HG03342 (cell line): ENCODE measurements at regions not wholly inside any gene's neighbourhood (a gene's known extent, or its start where the extent isn't known, plus 50 kb on each side); places are given as distances from the start of the nearest gene placed in this dataset.

Experiments
- ATAC-seq: cut with Tn5 transposase; IDR thresholded peaks from one replicate; pipeline ENCODE4 v1.9.1; 2021; ENCODE audit warnings: mild to moderate bottlenecking, moderate library complexity; ENCODE audit not compliant: unreplicated experiment

DNA sequence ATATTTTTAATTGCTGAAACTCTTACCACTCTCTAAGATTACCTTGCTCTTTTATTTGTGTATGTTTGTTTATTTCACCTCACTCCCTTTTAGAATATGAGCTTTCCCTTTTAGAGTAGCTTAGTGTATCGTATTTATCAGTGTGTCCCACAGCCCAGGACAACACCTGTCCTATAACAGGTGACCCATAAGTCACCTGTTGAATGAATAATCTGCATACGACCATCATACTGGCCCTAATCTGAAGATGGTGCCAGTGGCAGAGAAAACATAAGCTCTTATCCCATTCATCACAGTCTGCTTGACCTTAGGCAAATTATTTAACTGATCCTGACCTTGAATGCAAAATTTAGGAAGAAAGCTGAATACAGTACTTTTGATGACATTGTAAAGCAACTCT is 254.6 kb upstream of the NR2F2 start:
- no peak for ATAC-seq

DNA sequence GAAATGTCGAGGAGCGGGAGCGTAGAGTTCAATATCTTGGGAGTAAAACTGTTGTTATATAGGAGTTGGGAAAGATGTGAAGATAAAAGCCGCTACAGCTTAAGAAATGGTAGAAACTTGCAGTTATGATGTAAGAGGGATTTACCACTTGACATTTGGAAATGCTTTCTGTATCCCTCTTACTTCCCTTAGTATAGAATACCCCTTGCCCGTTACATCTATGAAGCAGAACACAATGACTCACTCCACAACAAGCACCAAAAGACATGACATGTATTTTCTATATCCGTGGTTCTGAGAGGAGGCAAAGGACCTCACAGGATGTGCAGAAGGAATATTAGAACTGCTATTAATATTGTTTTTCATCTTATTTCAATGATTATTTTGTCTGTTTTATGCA is 254.2 kb upstream of the NR2F2 start:
- ATAC-seq = no peak

DNA sequence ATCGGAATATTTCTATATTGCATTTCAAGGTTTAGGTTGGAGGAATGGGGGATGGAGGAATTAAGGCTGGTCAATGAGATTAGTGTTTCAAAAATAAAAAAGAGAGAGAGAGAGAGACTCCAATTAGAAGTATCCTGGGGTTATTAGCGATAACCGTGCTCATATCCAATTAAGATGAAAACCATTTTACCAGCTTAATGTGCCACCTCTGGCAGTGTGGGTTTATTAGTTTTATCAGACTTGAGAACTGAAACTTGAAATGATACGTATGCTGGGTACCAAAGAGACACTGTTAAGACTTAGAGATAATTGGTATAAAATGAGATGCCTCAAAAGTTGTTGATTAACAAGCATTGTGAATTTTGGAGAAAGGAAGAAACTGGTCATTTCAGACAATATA is 251.5 kb upstream of the NR2F2 start:
- ATAC-seq = no peak

DNA sequence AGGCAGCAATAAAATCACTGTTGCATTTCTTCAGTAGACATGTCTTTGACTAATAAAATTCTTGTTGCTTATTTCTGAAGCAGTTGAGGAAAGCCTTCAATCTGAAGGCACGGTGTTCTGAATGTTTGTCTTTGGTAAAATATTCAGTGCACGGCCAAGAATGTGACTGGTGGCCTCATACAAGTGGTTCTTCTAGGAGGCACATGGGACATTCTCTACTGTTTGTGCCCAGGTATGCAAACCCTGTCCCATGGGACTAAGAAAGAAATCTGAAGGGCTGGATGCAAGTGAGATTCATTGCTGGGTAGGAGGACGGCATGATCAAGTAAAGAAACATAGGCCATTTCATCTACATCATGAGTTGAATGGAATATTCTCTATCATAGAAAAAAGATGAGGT is 250.6 kb upstream of the NR2F2 start:
- no peak for ATAC-seq

DNA sequence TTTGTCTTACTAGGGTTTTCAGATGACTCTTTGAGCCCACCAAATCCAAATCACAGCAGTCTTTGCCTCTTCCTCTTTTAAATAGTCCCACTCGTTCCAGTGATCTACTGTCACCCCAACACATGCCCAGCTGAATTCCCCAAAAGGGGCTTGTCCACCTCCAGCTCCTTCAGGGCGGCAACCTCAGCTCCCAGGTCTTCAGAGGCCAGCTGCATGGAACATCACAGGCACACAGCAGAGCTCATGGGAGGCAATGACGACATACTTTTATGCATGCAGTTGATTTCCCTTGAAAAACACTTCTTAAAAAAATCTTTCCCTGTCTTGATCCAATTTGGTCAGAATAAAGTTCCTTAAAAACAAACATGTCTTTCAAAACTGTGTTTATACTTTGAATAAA is 244.3 kb upstream of the NR2F2 start:
- ATAC-seq = no peak

DNA sequence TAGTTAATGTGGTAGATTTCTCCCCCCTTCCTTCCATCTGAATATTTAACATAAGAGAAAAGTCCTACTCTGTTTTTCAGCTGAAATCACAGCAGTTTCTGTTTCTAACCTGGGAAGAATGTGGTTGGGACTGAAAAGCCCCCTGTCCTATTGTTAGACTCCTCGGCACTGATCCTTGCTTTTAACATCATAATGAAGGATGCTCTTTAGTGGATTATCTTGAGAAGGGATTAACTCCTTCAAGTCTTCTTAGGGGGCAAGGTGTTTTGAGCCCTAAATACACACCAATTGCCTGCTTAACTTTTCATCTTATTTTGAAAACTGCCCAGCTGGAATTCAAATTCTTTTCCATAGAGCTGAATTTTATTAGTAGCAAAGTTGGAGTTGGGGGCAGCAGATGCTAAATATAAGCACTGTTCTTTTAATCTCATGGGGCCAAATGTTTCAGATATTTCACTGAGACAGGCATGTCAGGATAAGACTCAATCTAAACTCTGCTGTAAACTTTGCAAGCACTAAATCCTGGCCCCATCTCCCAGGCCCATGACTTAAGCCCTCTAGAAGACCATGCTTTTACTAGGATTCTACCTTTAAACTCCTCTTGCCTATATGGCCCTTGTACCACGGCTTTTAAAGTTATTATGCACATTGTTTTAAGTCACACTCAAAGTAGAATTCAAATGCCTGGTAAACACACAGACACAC is 243.2 kb upstream of the NR2F2 start:
- no peak for ATAC-seq

DNA sequence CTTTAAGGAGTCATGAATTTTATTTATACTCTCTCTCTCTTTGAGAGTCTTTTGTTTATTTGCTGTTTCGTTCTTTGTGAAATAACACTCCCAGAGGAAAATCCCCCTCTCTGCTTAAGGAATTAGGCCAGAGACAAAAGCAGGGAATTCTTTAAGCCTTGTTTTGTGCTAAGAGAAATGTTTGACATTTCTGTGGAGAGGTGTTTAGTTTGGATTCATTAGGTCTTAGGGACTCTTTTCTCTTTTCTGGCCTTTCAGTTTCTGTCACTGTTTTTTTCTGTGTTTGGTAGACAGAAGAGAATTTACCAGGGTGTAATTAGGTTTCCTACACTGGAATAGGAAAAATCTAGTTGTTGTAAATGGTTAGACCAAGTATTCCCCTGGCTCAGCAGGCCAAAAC is 241.8 kb upstream of the NR2F2 start:
- ATAC-seq = no peak

DNA sequence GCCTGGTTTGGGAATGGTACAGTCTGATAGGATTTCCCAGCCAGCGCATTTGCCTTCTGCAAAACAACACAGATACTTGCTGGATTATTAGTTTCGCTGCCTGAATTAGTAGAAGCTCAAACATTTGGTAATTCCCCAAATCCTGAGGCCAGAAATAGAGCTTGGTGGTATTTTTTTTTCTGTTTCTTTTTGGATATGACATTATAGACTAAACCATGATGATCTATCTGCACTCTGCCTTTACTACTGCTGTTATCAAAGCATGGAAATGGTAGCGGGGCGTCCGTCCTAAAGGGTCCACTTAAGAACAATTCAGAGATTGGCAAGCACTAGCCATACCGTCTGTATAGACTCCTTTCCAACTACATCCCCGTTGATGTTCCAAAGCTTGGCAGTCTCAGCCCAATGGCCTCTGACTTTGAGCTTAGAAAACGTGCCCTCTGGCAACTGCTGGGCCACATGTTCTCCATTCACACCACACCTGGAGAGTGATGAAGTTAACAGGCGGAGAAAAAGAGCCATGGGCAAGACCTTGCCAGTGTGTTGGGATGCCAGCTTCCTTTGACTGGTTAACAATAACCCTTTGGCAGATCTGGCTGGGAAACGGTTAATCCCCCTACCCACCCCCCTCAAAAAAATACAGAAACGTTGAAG is 241.0 kb upstream of the NR2F2 start:
- ATAC-seq = no peak

DNA sequence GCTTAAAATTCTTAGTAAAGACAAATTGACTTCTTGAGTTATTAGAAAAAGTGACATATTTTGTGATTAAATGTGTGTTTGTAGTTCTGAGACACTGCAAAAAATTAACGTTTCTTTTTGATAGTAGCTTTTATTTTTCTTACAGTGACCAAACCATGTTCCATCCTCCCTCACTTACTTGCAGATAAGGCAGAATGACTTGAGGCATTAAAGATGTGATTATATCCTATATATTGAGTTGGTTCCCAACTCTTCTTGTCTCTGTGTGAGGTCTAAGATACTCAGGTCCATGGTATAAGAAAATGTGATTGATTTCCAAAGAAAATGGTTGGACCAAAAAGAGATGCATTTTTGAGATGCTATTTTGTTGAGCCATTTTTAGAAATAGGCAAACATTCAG is 238.3 kb upstream of the NR2F2 start:
- ATAC-seq = no peak

DNA sequence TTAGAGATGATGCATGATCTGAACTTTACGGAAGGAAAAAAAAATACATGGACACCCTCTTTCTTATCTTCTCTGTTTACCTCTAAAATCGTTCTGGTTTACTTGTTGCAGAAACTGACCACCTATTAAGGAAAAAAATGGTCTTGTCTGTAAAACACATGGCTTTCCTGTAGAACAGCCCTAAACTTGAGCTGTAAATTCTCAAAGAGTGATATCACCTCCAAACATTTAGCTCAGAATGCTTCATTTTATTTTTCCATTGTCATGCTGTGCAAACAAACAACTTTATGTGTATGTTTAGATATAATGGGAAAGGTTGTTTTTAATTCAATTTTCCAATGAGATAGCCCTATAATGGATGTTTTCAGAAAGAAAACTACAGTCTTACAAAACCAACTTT is 237.4 kb upstream of the NR2F2 start:
- no peak for ATAC-seq

DNA sequence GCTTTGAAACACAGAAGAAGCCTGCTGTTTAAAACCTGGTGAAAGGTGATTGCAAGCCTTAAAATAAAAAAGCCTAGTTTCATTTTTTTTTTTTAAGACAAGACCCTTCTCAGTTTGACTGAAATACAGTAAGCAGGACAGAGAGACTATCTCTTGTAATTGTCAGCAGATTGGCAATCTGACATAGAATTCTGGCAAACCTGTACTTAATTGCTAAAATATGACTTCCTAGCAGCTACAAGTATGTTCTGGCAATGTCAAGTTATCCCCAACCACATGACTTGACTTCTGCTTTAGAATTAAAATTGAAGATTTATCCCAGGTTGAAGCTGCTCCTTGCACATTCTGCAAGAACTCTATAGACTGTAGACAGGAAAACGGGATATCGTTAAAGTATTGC is 232.8 kb upstream of the NR2F2 start:
- ATAC-seq = no peak

DNA sequence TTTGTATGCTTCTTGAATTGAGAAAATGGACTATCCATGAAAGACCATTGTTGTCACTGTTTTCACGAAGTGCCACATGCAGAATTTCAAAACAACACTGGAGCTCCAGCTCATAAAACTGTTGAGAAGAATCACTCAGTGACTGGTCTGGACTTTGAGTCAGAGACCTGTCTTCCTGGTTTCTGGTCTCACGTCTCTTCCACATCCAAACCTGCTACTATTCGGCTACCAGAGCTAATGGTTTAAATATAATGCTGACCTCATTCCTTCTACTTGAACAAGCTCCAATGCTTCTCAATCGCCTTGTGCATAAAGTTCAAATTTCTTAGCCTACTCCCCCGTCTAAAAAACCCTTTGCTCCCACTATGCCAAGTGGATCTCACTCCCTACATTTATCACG is 227.9 kb upstream of the NR2F2 start:
- ATAC-seq = no peak

DNA sequence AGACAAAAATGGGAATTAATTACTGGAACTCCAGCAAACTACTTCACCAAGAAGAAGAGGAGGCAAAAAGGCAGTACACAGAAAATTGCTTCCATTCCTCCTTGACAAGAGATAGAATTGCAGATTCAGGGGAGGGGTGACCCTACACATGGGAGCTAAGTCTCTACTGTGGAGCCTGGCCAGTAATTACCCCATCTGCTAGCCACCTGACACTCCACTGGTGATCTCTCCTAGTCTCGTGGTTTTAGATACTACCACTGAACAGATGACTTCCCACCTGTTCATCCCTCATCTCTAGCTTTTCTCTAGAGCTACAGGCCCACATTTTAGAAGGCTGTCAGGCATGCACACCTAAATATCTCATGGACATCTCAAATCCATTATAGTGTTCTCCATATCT is 224.3 kb upstream of the NR2F2 start:
- no peak for ATAC-seq

DNA sequence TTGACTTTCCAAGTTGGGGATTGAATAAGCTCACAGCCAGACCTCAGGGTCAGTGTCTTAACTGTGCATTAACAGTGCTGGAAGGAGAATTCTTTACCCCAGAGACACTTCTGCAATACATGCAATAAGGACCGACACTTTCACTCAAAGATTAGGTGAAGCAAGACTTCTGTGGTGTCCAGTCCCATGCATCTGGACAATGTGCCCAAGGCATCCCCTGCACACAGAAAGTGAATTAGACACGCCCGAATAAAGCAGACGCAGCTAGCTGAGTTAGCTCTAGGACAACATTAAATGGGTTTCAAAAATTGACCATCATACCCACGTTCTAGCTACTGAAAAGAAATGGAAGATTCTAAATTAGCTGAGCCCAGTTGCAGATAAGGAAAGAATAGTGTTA is 223.9 kb upstream of the NR2F2 start:
- ATAC-seq = no peak

DNA sequence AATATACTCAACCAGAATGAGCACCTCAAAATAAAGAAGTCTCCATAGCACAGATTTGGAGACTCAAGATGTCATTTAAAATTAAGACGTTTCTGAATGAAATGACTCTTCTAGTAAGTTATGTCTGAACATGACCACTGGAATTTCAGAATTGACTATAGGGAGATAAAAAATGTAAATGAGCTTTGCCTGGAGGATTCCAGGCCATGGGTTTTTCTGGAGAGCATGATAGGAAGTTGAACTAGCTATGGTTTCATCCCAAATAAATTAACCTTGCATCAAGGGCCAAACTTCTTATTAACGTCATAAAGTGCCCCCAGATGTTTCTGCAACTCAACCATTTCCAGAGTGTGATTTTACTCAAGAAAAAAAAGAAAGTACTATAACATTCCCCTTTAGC is 222.6 kb upstream of the NR2F2 start:
- ATAC-seq = no peak

DNA sequence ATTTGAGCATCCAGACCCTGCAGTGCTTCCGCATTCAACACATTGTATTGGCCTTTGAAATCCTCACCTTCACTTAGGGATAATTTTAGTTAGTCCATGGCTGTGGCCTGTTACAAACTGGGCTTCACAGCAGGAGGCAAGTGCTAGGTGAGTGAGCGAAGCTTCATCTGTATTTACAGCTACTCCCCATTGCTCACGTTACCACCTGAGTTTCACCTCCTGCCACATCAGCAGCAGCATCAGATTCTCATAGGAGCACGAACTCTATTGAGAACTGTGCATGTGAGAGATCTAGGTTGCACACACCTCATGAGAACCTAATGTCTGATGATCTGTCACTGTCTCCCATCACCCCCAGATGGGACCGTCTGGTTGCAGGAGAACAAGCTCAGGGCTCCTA is 222.1 kb upstream of the NR2F2 start:
- ATAC-seq = no peak

DNA sequence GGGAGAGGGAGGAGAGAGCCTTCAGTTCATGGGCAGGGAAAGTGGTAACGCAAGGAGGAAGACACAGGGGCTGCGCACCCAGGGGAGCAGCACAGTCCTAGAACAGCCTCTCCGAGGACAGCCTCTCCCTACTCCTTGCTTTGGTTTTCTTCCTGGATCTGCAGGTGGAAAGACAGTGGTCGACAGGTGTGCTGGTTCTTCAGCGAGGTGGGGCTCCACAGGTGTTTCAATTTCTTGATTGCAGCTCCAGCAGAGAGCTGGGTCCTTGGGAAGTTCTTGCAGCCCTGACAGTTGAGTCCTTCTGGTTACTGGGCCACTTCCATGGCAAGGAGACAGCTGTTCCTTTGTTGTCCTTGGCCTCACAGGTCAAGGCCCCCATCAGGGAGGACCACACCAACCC is 220.7 kb upstream of the NR2F2 start:
- no peak for ATAC-seq

DNA sequence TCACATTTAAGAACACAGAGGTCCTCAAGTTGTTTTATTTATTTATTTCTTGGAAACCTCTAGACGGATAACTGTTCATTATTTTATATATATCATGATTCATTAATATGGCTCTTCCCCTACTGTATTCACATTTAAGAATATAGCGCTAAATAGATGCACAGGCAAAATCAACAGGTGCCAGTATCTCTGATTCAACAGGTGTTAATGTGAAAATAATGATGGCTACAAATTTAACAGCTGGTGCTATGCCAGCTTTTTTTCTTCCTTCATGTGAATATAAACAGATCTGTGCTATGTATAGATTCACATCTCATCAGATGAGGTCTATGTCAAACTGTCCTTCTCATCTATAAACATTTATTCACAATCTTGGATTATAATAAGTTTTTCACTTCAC is 218.5 kb upstream of the NR2F2 start:
- no peak for ATAC-seq

DNA sequence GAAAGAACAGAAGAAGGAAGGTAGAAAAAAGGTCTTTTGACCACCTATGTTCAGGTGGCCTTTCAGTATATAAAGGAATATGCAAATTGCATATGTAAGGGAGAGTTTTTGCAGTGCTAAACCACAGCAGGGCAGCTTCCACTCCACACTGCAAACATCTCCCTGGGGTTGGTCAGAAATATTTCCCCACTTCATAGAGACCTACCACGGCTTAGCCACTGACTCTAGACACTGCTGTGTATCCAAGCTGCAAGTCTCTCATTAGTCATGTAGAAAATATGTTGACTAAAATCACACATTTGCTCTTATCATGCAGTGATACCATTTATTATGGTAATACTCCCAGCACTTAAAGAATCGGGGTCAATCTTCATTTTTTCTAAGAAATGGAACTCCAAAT is 214.9 kb upstream of the NR2F2 start:
- no peak for ATAC-seq

DNA sequence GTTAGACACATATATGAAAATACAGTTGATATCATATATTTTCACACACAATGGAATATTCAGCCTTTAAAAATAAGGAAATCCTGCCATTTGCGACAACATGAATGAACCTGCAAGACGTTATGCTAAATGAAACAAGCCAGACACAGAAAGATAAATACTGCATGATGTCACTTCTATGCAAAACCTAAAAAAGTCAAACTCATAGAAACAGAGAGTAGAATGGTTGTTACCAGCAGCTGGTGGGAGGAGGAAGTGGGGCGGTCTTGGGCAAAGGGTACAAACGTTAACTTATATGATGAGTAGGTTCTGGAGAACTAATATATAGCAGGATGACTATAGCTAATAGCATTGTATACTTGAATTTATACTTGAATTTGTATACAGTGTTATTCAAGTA is 213.2 kb upstream of the NR2F2 start:
- ATAC-seq = no peak

DNA sequence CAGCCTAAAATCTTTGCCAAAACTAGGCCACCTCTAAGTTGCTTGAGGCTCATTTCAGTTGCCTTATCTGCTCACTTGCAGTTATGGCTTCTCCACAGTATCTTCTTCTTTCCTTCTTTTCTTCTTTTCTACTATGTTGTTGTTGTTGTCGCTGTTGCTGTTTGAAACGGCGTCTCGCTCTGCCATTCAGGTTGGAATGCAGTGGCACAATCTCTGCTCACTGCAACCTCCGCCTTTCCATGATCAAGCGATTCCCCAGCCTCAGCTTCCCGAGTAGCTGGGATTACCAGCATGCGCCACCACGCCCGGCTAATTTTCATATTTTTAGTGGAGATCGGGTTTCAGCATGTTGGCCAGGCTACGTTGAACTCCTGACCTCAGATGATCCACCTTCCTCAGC is 210.8 kb upstream of the NR2F2 start:
- no peak for ATAC-seq

DNA sequence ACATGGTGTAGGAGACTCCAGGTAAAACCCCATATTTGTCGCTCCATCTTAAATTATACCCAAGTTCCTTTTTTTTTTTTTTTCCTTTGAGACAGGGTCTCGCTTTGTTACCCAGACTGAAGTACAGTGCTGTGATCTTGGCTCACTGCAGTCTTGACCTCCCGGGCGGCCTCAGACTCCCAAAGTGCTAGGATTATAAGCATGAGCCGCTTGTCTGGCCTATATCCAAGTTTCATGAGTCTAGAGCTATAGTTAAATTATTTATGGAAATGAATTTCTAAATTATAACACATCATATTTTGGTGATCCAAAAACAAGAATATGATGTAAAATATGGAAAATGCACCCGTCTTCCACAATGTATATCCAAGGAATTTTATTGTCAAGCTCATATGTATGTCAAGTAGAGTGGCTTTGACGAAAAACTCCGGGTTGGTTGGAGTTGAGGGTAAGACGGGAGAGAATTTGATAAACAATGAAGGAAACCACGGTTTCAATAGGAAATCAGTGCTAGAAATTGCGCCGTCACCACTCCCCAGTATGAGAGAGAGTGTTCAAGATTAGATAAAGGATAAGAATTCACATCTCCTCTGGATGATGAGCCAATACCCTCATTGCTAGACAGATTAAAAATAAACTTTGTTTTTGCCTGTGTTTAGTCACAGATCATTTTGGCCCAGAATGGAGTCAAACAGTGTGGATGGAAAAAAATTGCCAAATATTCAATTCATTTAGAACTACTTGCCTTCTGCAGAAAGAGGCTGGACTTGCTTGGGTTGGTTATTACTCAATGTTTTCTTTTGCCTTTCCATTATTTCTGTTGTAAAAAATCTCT is 209.2 kb upstream of the NR2F2 start:
- no peak for ATAC-seq
